PFSK-1 (cell line): ENCODE measurements at regions not wholly inside any gene's neighbourhood (a gene's known extent, or its start where the extent isn't known, plus 50 kb on each side); places are given as distances from the start of the nearest gene placed in this dataset.

Source experiments
- REST ChIP-seq, 2 experiments: IDR thresholded peaks; 2 replicates each; pipeline versions ENCODE4 v1.6.1 to v1.8.0; 2011 to 2012; ENCODE audit warnings: low read depth in 2 of 2, low read length in 2 of 2, control low read depth in 1 of 2, inconsistent platforms in 1 of 2, mild to moderate bottlenecking in 1 of 2, moderate library complexity in 1 of 2; ENCODE audit not compliant: insufficient read depth in 1 of 2
- TAF1 ChIP-seq: IDR thresholded peaks from 2 replicates; pipeline ENCODE4 v1.6.1; 2012; ENCODE audit warnings: low read length, control low read depth, borderline replicate concordance; ENCODE audit not compliant: insufficient read depth

- TF ChIP-seq TAF1 (no peak), REST (IDR thresholded peaks at IDR 0.05; ENCODE audit: insufficient read depth in 1 of 2, low read depth in 2 of 2, low read length in 2 of 2) (no peak)
These were observed 133.4 kb upstream of the FUT9 start for GRCh38 chr6:95882371-95882770.
